NCI-H446 treated with DMSO at 0.1 percent for 48 hours (cell line): ENCODE measurements at regions not wholly inside any gene's neighbourhood (a gene's known extent, or its start where the extent isn't known, plus 50 kb on each side); places are given as distances from the start of the nearest gene placed in this dataset.
A peak's percentile ranks its signal among the peaks of the same experiment; 100 is the strongest.
"Not testable (repeated sequence)": the region's sequence is repeated elsewhere in the genome, so short reads cannot be mapped to it uniquely, and the experiment has no call there.

Source experiments
- DNase-seq: peaks from one replicate; lab custom pipeline; 2025; lab: John Stamatoyannopoulos, UW

- DNase-seq, result no peak
Measured at GRCh38 chr2:216991563-216991962, 131.7 kb upstream of the TNP1 start.

- DNase-seq, result no peak
Measured at GRCh38 chr2:216989340-216990129, 129.7 kb upstream of the TNP1 start.

- no peak for DNase-seq
Measured at GRCh38 chr2:216987252-216987821, 127.5 kb upstream of the TNP1 start.

- no peak for DNase-seq
Measured at GRCh38 chr2:216985658-216986141, 125.8 kb upstream of the TNP1 start.

GRCh38 chr2:216984937-216985336 lies 125.1 kb upstream of the TNP1 start:
- no peak for DNase-seq

- not testable (repeated sequence) for DNase-seq
Measured at GRCh38 chr2:216981951-216982350, 122.1 kb upstream of the TNP1 start.

- not testable (repeated sequence) for DNase-seq
Measured at GRCh38 chr2:216980510-216980909, 120.6 kb upstream of the TNP1 start.

- no peak for DNase-seq
Measured at GRCh38 chr2:216974321-216975302, 114.7 kb upstream of the TNP1 start.

GRCh38 chr2:216971593-216971992 lies 111.7 kb upstream of the TNP1 start:
- no peak for DNase-seq

- peak; percentile 24 for DNase-seq
Measured at GRCh38 chr2:216970359-216970915, 110.6 kb upstream of the TNP1 start.

GRCh38 chr2:216967889-216968288 lies 108.0 kb upstream of the TNP1 start:
- DNase-seq, result no peak

- DNase-seq, result no peak
Measured at GRCh38 chr2:216960671-216961268, 100.9 kb upstream of the TNP1 start.

- no peak for DNase-seq
Measured at GRCh38 chr2:216959433-216959832, 99.6 kb upstream of the TNP1 start.

- no peak for DNase-seq
Measured at GRCh38 chr2:216956820-216957493, 97.1 kb upstream of the TNP1 start.

- DNase-seq, result no peak
Measured at GRCh38 chr2:216951171-216951570, 91.3 kb upstream of the TNP1 start.

- DNase-seq, result no peak
Measured at GRCh38 chr2:216950547-216950946, 90.7 kb upstream of the TNP1 start.

GRCh38 chr2:216949700-216950413 lies 90.0 kb upstream of the TNP1 start:
- no peak for DNase-seq

GRCh38 chr2:216947055-216947454 lies 87.2 kb upstream of the TNP1 start:
- no peak for DNase-seq

- DNase-seq, result no peak
Measured at GRCh38 chr2:216944733-216945132, 84.9 kb upstream of the TNP1 start.

GRCh38 chr2:216943109-216943508 lies 83.2 kb upstream of the TNP1 start:
- no peak for DNase-seq
